H1 (cell line): ENCODE measurements at regions not wholly inside any gene's neighbourhood (a gene's known extent, or its start where the extent isn't known, plus 50 kb on each side); places are given as distances from the start of the nearest gene placed in this dataset.

ENCODE experiments used
- CTCF ChIA-PET: fragments of 300-600 bp; sonication (Branson Sonifier 250); formaldehyde crosslinking; loops from one replicate; lab custom pipeline; 2021; ENCODE audit not compliant: partially characterized antibody; lab: Charles Lee
- POLR2A ChIA-PET: fragments of 300-600 bp; sonication (Branson Sonifier 250); formaldehyde crosslinking; loops from one replicate; lab custom pipeline; 2021; ENCODE audit warnings: inconsistent platforms; ENCODE audit not compliant: partially characterized antibody; lab: Charles Lee
- DNase-seq, 2 experiments: peaks; one replicate each; pipeline versions ENCODE4 v3.0.0 to v3.0.0-alpha.2; 2010 to 2022; ENCODE audit warnings: low spot score in 2 of 2, low read depth in 1 of 2, mixed read lengths in 1 of 2
- FAIRE-seq: peaks from 2 replicates; lab custom pipeline; 2011; peaks lifted over from hg19 to GRCh38; lab: Jason Lieb, UNC
- H2AFZ ChIP-seq: 2 replicates; pipeline ENCODE4 v1.8.1; 2012; ENCODE audit warnings: low read length, inconsistent platforms
- H2AK5ac ChIP-seq: 2 replicates; pipeline ENCODE4 v1.6.1; 2013; ENCODE audit warnings: low read depth, low read length
- H2BK120ac ChIP-seq: replicated peaks from 2 replicates; pipeline ENCODE3; 2013; ENCODE audit warnings: low read depth, low read length, inconsistent platforms
- H2BK12ac ChIP-seq: 2 replicates; pipeline ENCODE4 v1.6.1; 2013; ENCODE audit warnings: low read depth, low read length
- H2BK15ac ChIP-seq: 2 replicates; pipeline ENCODE4 v1.6.1; 2013; ENCODE audit warnings: low read length
- H2BK20ac ChIP-seq: 2 replicates; pipeline ENCODE4 v1.6.1; 2013; ENCODE audit warnings: low read length
- H2BK5ac ChIP-seq: 2 replicates; pipeline ENCODE4 v1.6.1; 2013; ENCODE audit warnings: low read depth, low read length
- H3K14ac ChIP-seq: 2 replicates; pipeline ENCODE4 v1.6.1; 2013; ENCODE audit warnings: inconsistent platforms; ENCODE audit not compliant: insufficient read length
- H3K18ac ChIP-seq: 2 replicates; pipeline ENCODE4 v1.6.1; 2013; ENCODE audit warnings: low read length; ENCODE audit errors: extremely low read depth
- H3K23ac ChIP-seq: 2 replicates; pipeline ENCODE4 v1.6.1; 2013; ENCODE audit warnings: inconsistent platforms; ENCODE audit not compliant: insufficient read length
- H3K23me2 ChIP-seq: 2 replicates; pipeline ENCODE4 v1.6.1; 2013; ENCODE audit warnings: low read depth, low read length
- H3K27ac ChIP-seq: 2 replicates; pipeline ENCODE4 v1.6.1; 2011; ENCODE audit warnings: low read depth, low read length, inconsistent platforms
- H3K27me3 ChIP-seq, 4 experiments: replicated peaks in 1 of 4; 1 replicate in 1 of 4; 2 replicates in 3 of 4; pipeline versions ENCODE4 v1.6.1 to v1.8.1; 2011 to 2013; ENCODE audit warnings: low read length in 3 of 4, mild to moderate bottlenecking in 3 of 4, inconsistent platforms in 2 of 4, mixed read lengths in 2 of 4, moderate library complexity in 1 of 4; ENCODE audit not compliant: control insufficient read depth in 3 of 4, insufficient read depth in 3 of 4; ENCODE audit errors: extremely low read depth in 1 of 4
- H3K36me3 ChIP-seq, 4 experiments: 2 replicates each; pipeline versions ENCODE4 v1.6.1 to v1.8.1; 2011 to 2013; ENCODE audit warnings: mild to moderate bottlenecking in 4 of 4, low read length in 3 of 4, moderate library complexity in 2 of 4, control low read depth in 1 of 4, inconsistent platforms in 1 of 4; ENCODE audit not compliant: insufficient read depth in 4 of 4, control insufficient read depth in 2 of 4
- H3K4ac ChIP-seq: replicated peaks from 2 replicates; pipeline ENCODE3; 2013; ENCODE audit warnings: low read length, low read depth, mixed read lengths, inconsistent platforms; ENCODE audit not compliant: insufficient read length
- H3K4me1 ChIP-seq, 4 experiments: replicated peaks in 1 of 4; 1 replicate in 1 of 4; 2 replicates in 3 of 4; pipeline versions ENCODE4 v1.6.1 to v1.8.1; 2011 to 2013; ENCODE audit warnings: low read length in 3 of 4, inconsistent platforms in 2 of 4, mixed read lengths in 1 of 4; ENCODE audit not compliant: insufficient read depth in 4 of 4, control insufficient read depth in 3 of 4
- H3K4me2 ChIP-seq, 2 experiments: 2 replicates each; pipeline versions ENCODE4 v1.6.1 to v1.8.1; 2011 to 2013; ENCODE audit warnings: low read depth in 2 of 2, low read length in 2 of 2, control low read depth in 1 of 2, inconsistent platforms in 1 of 2, mild to moderate bottlenecking in 1 of 2; ENCODE audit not compliant: insufficient read depth in 1 of 2
- H3K4me3 ChIP-seq, 4 experiments: fragments of 200-600, 300-600 bp in 1 of 4; sonication (generic), shearing (Covaris generic), sonication (Bioruptor Twin) in 1 of 4; 2 replicates each; pipeline versions ENCODE4 v1.5.1 to v1.8.1; 2011 to 2016; ENCODE audit warnings: low read length in 4 of 4, low read depth in 3 of 4, control low read depth in 2 of 4, inconsistent platforms in 2 of 4, mild to moderate bottlenecking in 2 of 4, mixed read lengths in 1 of 4, moderate library complexity in 1 of 4; ENCODE audit not compliant: insufficient read depth in 2 of 4; ENCODE audit errors: extremely low read depth in 1 of 4
- H3K56ac ChIP-seq: replicated peaks from 2 replicates; pipeline ENCODE3; 2013; ENCODE audit warnings: low read depth, mild to moderate bottlenecking, mixed read lengths, low read length, inconsistent platforms; ENCODE audit not compliant: insufficient read length
- H3K79me1 ChIP-seq: 2 replicates; pipeline ENCODE4 v1.6.1; 2013; ENCODE audit warnings: low read depth, low read length, control low read depth
- H3K79me2 ChIP-seq, 2 experiments: 2 replicates each; pipeline versions ENCODE4 v1.6.1 to v1.8.1; 2012 to 2013; ENCODE audit warnings: low read length in 2 of 2, mild to moderate bottlenecking in 2 of 2, inconsistent platforms in 1 of 2; ENCODE audit not compliant: insufficient read depth in 2 of 2, control insufficient read depth in 1 of 2
- H3K9ac ChIP-seq, 4 experiments: replicated peaks in 1 of 4; 1 replicate in 1 of 4; 2 replicates in 3 of 4; pipeline versions ENCODE4 v1.6.1 to v1.8.1; 2011 to 2013; ENCODE audit warnings: low read depth in 3 of 4, low read length in 3 of 4, control low read depth in 2 of 4, mild to moderate bottlenecking in 2 of 4, moderate library complexity in 2 of 4, inconsistent platforms in 1 of 4; ENCODE audit errors: extremely low read depth in 1 of 4
- H3K9me3 ChIP-seq, 2 experiments: 2 replicates each; pipeline versions ENCODE4 v1.6.1 to v1.8.1; 2012 to 2013; ENCODE audit warnings: mild to moderate bottlenecking in 2 of 2, moderate library complexity in 2 of 2, control low read depth in 1 of 2, inconsistent platforms in 1 of 2, low read depth in 1 of 2, low read length in 1 of 2, mixed read lengths in 1 of 2; ENCODE audit not compliant: insufficient read depth in 2 of 2
- H4K20me1 ChIP-seq, 2 experiments: replicated peaks in 1 of 2; 2 replicates each; pipeline versions ENCODE3 to v1.8.1; 2011 to 2013; ENCODE audit warnings: inconsistent platforms in 2 of 2, low read length in 2 of 2, mild to moderate bottlenecking in 1 of 2; ENCODE audit not compliant: insufficient read depth in 2 of 2, control insufficient read depth in 1 of 2
- H4K5ac ChIP-seq: 2 replicates; pipeline ENCODE4 v1.6.1; 2013; ENCODE audit warnings: low read length, low read depth, mixed read lengths, inconsistent platforms; ENCODE audit not compliant: insufficient read length
- H4K8ac ChIP-seq: 2 replicates; pipeline ENCODE4 v1.8.0; 2013; ENCODE audit warnings: mild to moderate bottlenecking, moderate library complexity, low read length, inconsistent platforms; ENCODE audit not compliant: insufficient read depth; ENCODE audit errors: extremely low read depth
- H4K91ac ChIP-seq: replicated peaks from 2 replicates; pipeline ENCODE3; 2013; ENCODE audit warnings: low read length, mixed read lengths, inconsistent platforms; ENCODE audit not compliant: insufficient read length
- CBX5 ChIP-seq: fragments of 300-800, 300-1000 bp; sonication (generic); IDR thresholded peaks from 2 replicates; pipeline ENCODE4 v1.7.1; 2016; ENCODE audit warnings: antibody characterized with exemption, low read length, low read depth
- EGR1 ChIP-seq: IDR thresholded peaks from 2 replicates; pipeline ENCODE4 v1.6.1; 2011; ENCODE audit warnings: low read depth, low read length, borderline replicate concordance
- EZH2 ChIP-seq: fragments of 200-600 bp; sonication (generic); IDR thresholded peaks from 2 replicates; pipeline ENCODE4 v1.7.1; 2012; ENCODE audit warnings: low read depth, mild to moderate bottlenecking, moderate library complexity, low read length, inconsistent platforms; ENCODE audit not compliant: severe bottlenecking
- GTF2F1 ChIP-seq: IDR thresholded peaks from 2 replicates; pipeline ENCODE4 v1.6.1; 2012; ENCODE audit warnings: low read depth, low read length, improper control_type of control experiment, borderline replicate concordance
- HDAC2 ChIP-seq, 2 experiments: fragments of 300-600 bp in 1 of 2; sonication (generic) in 1 of 2; IDR thresholded peaks; 2 replicates each; pipeline ENCODE4 v1.6.1; 2011 to 2012; ENCODE audit warnings: low read depth in 2 of 2, low read length in 2 of 2, mild to moderate bottlenecking in 2 of 2, moderate library complexity in 2 of 2, borderline replicate concordance in 1 of 2, inconsistent platforms in 1 of 2
- KDM4A ChIP-seq: IDR thresholded peaks from one replicate; pipeline ENCODE4 v1.7.1; 2012; ENCODE audit warnings: low read depth, mild to moderate bottlenecking, moderate library complexity, low read length, inconsistent platforms; ENCODE audit not compliant: severe bottlenecking
- NANOG ChIP-seq: IDR thresholded peaks from 2 replicates; pipeline ENCODE4 v1.6.1; 2011; ENCODE audit warnings: low read length, low read depth, mild to moderate bottlenecking, inconsistent platforms; ENCODE audit not compliant: insufficient read depth, poor library complexity, severe bottlenecking
- RXRA ChIP-seq: IDR thresholded peaks from 2 replicates; pipeline ENCODE4 v1.6.1; 2011; ENCODE audit warnings: low read depth, mild to moderate bottlenecking, low read length, moderate library complexity; ENCODE audit not compliant: insufficient read depth
- SIX5 ChIP-seq: IDR thresholded peaks from 2 replicates; pipeline ENCODE4 v1.6.1; 2011; ENCODE audit warnings: mild to moderate bottlenecking, low read depth, low read length
- SP1 ChIP-seq: IDR thresholded peaks from 2 replicates; pipeline ENCODE4 v1.6.1; 2011; ENCODE audit warnings: low read depth, low read length
- SP2 ChIP-seq: IDR thresholded peaks from 2 replicates; pipeline ENCODE4 v1.6.1; 2012; ENCODE audit warnings: mild to moderate bottlenecking, low read length, inconsistent platforms
- SRF ChIP-seq: IDR thresholded peaks from 2 replicates; pipeline ENCODE4 v1.6.1; 2011; ENCODE audit warnings: mild to moderate bottlenecking, low read depth, low read length, moderate library complexity
- SUZ12 ChIP-seq: fragments of 200-600 bp; sonication (generic); IDR thresholded peaks from 2 replicates; pipeline ENCODE4 v1.6.1; 2012; ENCODE audit warnings: mild to moderate bottlenecking, inconsistent platforms, low read length, moderate library complexity, mixed read lengths
- TEAD4 ChIP-seq: IDR thresholded peaks from 2 replicates; pipeline ENCODE4 v1.6.1; 2012; ENCODE audit warnings: low read depth, low read length, inconsistent platforms, mixed read lengths
- WGBS, 2 experiments: shearing (Covaris generic) in 1 of 2; methylation state at CpG; one replicate each; pipeline versions ENCODE4 v1.1.6 to v1.1.7; 2013 to 2015; ENCODE audit warnings: low lambda C conversion rate in 2 of 2, mixed read lengths in 2 of 2, inconsistent platforms in 1 of 2, low coverage in 1 of 2, missing lambda C conversion rate in 1 of 2; ENCODE audit not compliant: insufficient replicate concordance in 2 of 2, insufficient coverage in 1 of 2, insufficient read length in 1 of 2; ENCODE audit errors: extremely low coverage in 1 of 2, missing lambda C conversion rate in 1 of 2; 5-methylcytosine and 5-hydroxymethylcytosine counted together
- TF ChIP-seq, protein P1 (sequence below): IDR thresholded peaks from 2 replicates; pipeline ENCODE4 v1.6.1; 2012; ENCODE audit warnings: inconsistent platforms

DNA sequence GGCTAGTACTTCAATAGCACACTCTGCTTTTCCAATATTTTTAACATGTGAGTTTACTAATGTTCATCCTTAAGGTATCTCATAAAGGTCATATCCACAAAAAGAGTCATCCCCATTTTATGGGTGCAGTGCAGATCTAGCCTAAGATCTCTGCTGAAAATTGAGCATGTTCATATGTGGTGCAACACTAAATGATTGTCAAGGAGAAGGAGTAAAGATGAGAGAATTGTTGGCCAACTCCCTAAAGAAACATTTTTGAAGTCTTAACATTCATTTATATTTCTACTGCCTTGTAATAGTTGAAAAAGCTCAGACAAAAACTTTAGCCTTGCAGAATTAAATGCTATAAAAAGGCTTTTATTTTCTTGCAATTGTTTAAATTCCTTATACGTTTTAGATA lies 1159.6 kb downstream of the TBL1XR1 start:
- Histone ChIP-seq H3K9ac (no peak overlapping the region), H2BK20ac (no peak overlapping the region), H3K18ac (no peak overlapping the region), H2BK12ac (no peak overlapping the region), H4K20me1 (no peaks in the 10 kb centered on the region), H3K79me1 (no peaks in the 10 kb centered on the region), H3K27ac (no peak overlapping the region), H3K23ac (no peak overlapping the region), H2AFZ (no peak overlapping the region), H3K56ac (no peak overlapping the region), H4K91ac (no peak overlapping the region), H4K5ac (no peak overlapping the region), H2BK15ac (no peak overlapping the region), H3K4me2 (no peak overlapping the region), H3K36me3 (no peaks in the 10 kb centered on the region), H3K4me1 (no peaks in the 10 kb centered on the region), H3K9me3 (no peaks in the 10 kb centered on the region), H3K79me2 (no peaks in the 10 kb centered on the region), H3K4me3 (no peak overlapping the region), H3K27me3 (no peaks in the 10 kb centered on the region), H3K4ac (no peak overlapping the region), H2BK120ac (no peak overlapping the region), H2BK5ac (no peak overlapping the region), H3K23me2 (no peaks in the 10 kb centered on the region), H2AK5ac (no peak overlapping the region), H3K14ac (no peak overlapping the region), H4K8ac (no peak overlapping the region)
- CTCF ChIA-PET, result no interaction called here
- FAIRE-seq (no peak), DNase-seq (no peak)
- POLR2A ChIA-PET, result no interaction called here
- 36% methylated on average over 1 of the region's 1 CpG; no CpG with 5 or more reads in 1 of the 2 experiments for WGBS, 2 experiments
- TF ChIP-seq EZH2 (no peak), TEAD4 (no peak), HDAC2 (IDR thresholded peaks at IDR 0.05; ENCODE audit: borderline replicate concordance in 1 of 2, low read depth in 2 of 2, low read length in 2 of 2) (no peak), SP2 (no peak), SUZ12 (no peak), SIX5 (no peak), SP1 (no peak), EGR1 (no peak), NANOG (no peak), SRF (no peak), CBX5 (no peak), KDM4A (no peak), RXRA (no peak), GTF2F1 (no peak)
- TF ChIP-seq, protein P1, sequence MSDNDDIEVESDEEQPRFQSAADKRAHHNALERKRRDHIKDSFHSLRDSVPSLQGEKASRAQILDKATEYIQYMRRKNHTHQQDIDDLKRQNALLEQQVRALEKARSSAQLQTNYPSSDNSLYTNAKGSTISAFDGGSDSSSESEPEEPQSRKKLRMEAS, result no peak
